ENCODE measurements at regions not wholly inside any gene's neighbourhood (a gene's known extent, or its start where the extent isn't known, plus 50 kb on each side); places are given as distances from the start of the nearest gene placed in this dataset.

DNA sequence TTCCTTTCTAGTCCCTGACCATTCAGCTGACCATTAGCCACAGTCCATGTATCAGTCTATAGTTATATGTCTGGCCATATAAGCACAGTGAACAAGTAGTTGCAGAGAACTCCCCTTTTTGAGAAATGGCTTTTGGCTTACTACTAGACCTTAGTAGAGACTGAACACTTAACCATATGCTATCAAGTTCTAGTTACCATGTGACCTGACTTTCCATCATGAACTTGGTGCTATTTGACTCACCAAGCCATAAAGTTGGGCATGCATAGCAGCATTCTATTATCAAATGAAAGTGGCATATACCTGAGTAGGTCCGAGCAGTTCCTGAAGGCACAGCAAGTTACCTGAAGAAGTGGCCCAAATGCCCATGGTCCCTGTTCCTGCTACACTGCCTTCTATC is 74.5 kb upstream of the IL2 start:
- H3K27ac ChIP-seq (ENCODE audit: low read depth, low read length): no peak overlapping the region
- H3K27me3 ChIP-seq (ENCODE audit: control insufficient read depth, insufficient read depth, low read length): no peaks in the 10 kb centered on the region
- DNase-seq (ENCODE audit: low read depth, low spot score): no peak
- no peaks in the 10 kb centered on the region for H3K9me3 ChIP-seq (ENCODE audit: control insufficient read depth, insufficient read depth, low read length)
- H3K4me3 ChIP-seq (ENCODE audit: low read depth, low read length): no peak overlapping the region
- CTCF ChIA-PET: no interaction called here
- TF ChIP-seq, protein P1, sequence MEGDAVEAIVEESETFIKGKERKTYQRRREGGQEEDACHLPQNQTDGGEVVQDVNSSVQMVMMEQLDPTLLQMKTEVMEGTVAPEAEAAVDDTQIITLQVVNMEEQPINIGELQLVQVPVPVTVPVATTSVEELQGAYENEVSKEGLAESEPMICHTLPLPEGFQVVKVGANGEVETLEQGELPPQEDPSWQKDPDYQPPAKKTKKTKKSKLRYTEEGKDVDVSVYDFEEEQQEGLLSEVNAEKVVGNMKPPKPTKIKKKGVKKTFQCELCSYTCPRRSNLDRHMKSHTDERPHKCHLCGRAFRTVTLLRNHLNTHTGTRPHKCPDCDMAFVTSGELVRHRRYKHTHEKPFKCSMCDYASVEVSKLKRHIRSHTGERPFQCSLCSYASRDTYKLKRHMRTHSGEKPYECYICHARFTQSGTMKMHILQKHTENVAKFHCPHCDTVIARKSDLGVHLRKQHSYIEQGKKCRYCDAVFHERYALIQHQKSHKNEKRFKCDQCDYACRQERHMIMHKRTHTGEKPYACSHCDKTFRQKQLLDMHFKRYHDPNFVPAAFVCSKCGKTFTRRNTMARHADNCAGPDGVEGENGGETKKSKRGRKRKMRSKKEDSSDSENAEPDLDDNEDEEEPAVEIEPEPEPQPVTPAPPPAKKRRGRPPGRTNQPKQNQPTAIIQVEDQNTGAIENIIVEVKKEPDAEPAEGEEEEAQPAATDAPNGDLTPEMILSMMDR (IDR thresholded peaks at IDR 0.05; ENCODE audit: low read depth, low read length): no peak
- POLR2A ChIA-PET: no interaction called here

DNA sequence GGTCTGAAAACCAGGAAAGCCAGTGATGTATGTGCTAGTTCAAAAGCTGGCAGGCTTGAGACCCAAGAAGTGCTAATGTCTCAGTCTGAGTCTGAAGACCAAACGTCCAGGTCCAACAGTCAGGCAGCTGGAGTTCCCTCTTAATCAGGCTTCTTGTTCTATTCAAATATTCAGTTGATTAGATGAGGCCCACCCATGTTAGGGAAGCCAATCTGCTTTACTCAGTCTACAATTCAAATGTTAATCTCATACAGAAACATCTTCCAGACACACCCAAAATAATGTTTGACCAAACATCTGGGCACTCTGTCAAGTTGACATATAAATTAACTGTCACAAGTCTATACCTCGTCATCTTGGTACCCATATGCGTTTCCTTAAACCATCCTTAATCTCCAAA is 72.4 kb upstream of the IL2 start:
- Histone ChIP-seq H3K9me3 (ENCODE audit: control insufficient read depth, insufficient read depth, low read length) (no peaks in the 10 kb centered on the region), H3K27me3 (ENCODE audit: control insufficient read depth, insufficient read depth, low read length) (no peaks in the 10 kb centered on the region), H3K4me3 (ENCODE audit: low read depth, low read length) (no peak overlapping the region), H3K27ac (ENCODE audit: low read depth, low read length) (no peak overlapping the region)
- CTCF ChIA-PET: no interaction called here
- DNase-seq (ENCODE audit: low read depth, low spot score): no peak
- TF ChIP-seq, protein P1 (IDR thresholded peaks at IDR 0.05; ENCODE audit: low read depth, low read length): no peak
- POLR2A ChIA-PET: no interaction called here

- no peak overlapping the region for H3K27ac ChIP-seq (ENCODE audit: low read depth, low read length)
- H3K4me3 ChIP-seq (ENCODE audit: low read depth, low read length): no peak overlapping the region
- CTCF ChIA-PET: no interaction called here
- no peak for DNase-seq (ENCODE audit: low read depth, low spot score)
- no peaks in the 10 kb centered on the region for H3K9me3 ChIP-seq (ENCODE audit: control insufficient read depth, insufficient read depth, low read length)
- POLR2A ChIA-PET: no interaction called here
- H3K27me3 ChIP-seq (ENCODE audit: control insufficient read depth, insufficient read depth, low read length): no peaks in the 10 kb centered on the region
- TF ChIP-seq, protein P1 (IDR thresholded peaks at IDR 0.05; ENCODE audit: low read depth, low read length): no peak
These were observed 69.3 kb upstream of the IL2 start for GRCh38 chr4:122525865-122526264.

DNA sequence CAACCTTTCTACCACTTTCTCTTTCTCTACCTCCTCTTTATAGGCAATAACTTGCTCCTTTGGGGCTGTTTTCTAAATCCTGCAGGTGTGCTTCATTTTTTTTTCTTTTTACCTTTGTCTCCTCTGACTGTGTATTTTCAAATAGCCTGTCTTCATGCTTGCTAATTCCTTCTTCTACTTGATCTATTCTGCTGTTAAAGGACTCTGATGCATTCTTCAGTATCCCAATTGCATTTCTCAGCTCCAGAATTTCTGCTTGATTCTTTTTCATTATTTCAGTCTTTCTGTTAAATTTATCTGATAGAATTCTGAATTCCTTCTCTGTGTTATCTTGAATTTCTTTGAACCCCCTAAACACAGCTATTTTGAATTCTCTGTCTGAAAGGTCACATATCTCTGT is 67.7 kb upstream of the IL2 start:
- no peaks in the 10 kb centered on the region for H3K27me3 ChIP-seq (ENCODE audit: control insufficient read depth, insufficient read depth, low read length)
- DNase-seq (ENCODE audit: low read depth, low spot score): no peak
- POLR2A ChIA-PET: no interaction called here
- no peaks in the 10 kb centered on the region for H3K9me3 ChIP-seq (ENCODE audit: control insufficient read depth, insufficient read depth, low read length)
- CTCF ChIA-PET: no interaction called here
- TF ChIP-seq, protein P1 (IDR thresholded peaks at IDR 0.05; ENCODE audit: low read depth, low read length): no peak
- H3K27ac ChIP-seq (ENCODE audit: low read depth, low read length): no peak overlapping the region
- no peak overlapping the region for H3K4me3 ChIP-seq (ENCODE audit: low read depth, low read length)

DNA sequence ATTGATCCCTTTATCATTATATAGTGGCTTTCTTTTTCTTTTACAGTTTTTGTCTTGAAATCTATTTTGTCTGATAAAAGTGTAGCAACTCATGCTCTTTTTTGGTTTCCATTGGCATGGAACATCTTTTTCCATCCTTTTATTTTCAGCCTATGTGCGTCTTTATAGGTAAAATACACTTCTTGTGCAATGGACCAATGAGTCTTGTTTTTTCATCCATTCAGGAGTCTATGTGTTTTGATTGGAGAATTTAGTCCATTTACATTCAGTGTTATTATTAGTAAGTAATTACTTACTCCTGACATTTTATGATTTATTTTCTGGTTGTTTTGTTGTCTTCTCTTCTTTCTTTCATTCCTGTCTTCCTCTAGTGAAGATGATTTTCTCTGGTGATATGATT is 66.4 kb upstream of the IL2 start:
- no peak for DNase-seq (ENCODE audit: low read depth, low spot score)
- no peak overlapping the region for H3K4me3 ChIP-seq (ENCODE audit: low read depth, low read length)
- TF ChIP-seq, protein P1 (IDR thresholded peaks at IDR 0.05; ENCODE audit: low read depth, low read length): no peak
- H3K27me3 ChIP-seq (ENCODE audit: control insufficient read depth, insufficient read depth, low read length): no peaks in the 10 kb centered on the region
- ChIA-PET CTCF (no interaction called here), POLR2A (no interaction called here)
- no peak overlapping the region for H3K27ac ChIP-seq (ENCODE audit: low read depth, low read length)
- no peaks in the 10 kb centered on the region for H3K9me3 ChIP-seq (ENCODE audit: control insufficient read depth, insufficient read depth, low read length)

All from AG04450 (cell line).